ENCODE measurements at regions not wholly inside any gene's neighbourhood (a gene's known extent, or its start where the extent isn't known, plus 50 kb on each side); places are given as distances from the start of the nearest gene placed in this dataset.

GRCh38 chr5:92861531-92862285 lies 719.3 kb downstream of the NR2F1-AS1 start:
- Histone ChIP-seq H3K9me3 (ENCODE audit: control insufficient read depth, insufficient read depth, low read depth, low read length) (no peaks in the 10 kb centered on the region), H3K4me2 (ENCODE audit: extremely low read depth, insufficient read depth, low read length) (no peak overlapping the region), H3K27ac (ENCODE audit: insufficient read depth, low read length) (no peak overlapping the region), H3K27me3 (ENCODE audit: control insufficient read depth, insufficient read depth, low read length) (no peaks in the 10 kb centered on the region), H3K79me2 (ENCODE audit: control insufficient read depth, insufficient read depth, low read length) (no peaks in the 10 kb centered on the region), H4K20me1 (ENCODE audit: control insufficient read depth, extremely low read depth, insufficient read depth, low read length) (no peaks in the 10 kb centered on the region), H3K4me1 (ENCODE audit: control insufficient read depth, extremely low read depth, insufficient read depth, low read length) (no peaks in the 10 kb centered on the region), H3K36me3 (ENCODE audit: control insufficient read depth, insufficient read depth, low read length) (no peaks in the 10 kb centered on the region), H3K4me3 (replicated peaks in 1 of 4; ENCODE audit: control extremely low read depth in 1 of 4, insufficient read depth in 1 of 4, low read depth in 3 of 4, low read length in 4 of 4) (no peak overlapping the region), H3K9ac (ENCODE audit: insufficient read depth, low read length) (no peak overlapping the region), H2AFZ (ENCODE audit: low read length) (no peak overlapping the region)
- DNase-seq (ENCODE audit: low read depth in 2 of 2), result no peak
- TF ChIP-seq EZH2 (IDR thresholded peaks at IDR 0.05; ENCODE audit: low read length, missing control alignments), result no peak
- TF ChIP-seq CTCF (conservative IDR thresholded peaks at IDR 0.05 in 1 of 2, IDR thresholded peaks at IDR 0.05 in 1 of 2; ENCODE audit: low read depth in 1 of 2, low read length in 2 of 2), result no peak

GRCh38 chr5:92860061-92860460 lies 721.0 kb downstream of the NR2F1-AS1 start:
- Histone ChIP-seq H3K4me1 (ENCODE audit: control insufficient read depth, extremely low read depth, insufficient read depth, low read length) (no peaks in the 10 kb centered on the region), H3K36me3 (ENCODE audit: control insufficient read depth, insufficient read depth, low read length) (no peaks in the 10 kb centered on the region), H3K4me3 (replicated peaks in 1 of 4; ENCODE audit: control extremely low read depth in 1 of 4, insufficient read depth in 1 of 4, low read depth in 3 of 4, low read length in 4 of 4) (no peak overlapping the region), H2AFZ (ENCODE audit: low read length) (no peak overlapping the region), H3K4me2 (ENCODE audit: extremely low read depth, insufficient read depth, low read length) (no peak overlapping the region), H3K27me3 (ENCODE audit: control insufficient read depth, insufficient read depth, low read length) (no peaks in the 10 kb centered on the region), H3K27ac (ENCODE audit: insufficient read depth, low read length) (no peak overlapping the region), H4K20me1 (ENCODE audit: control insufficient read depth, extremely low read depth, insufficient read depth, low read length) (no peaks in the 10 kb centered on the region), H3K9ac (ENCODE audit: insufficient read depth, low read length) (no peak overlapping the region), H3K79me2 (ENCODE audit: control insufficient read depth, insufficient read depth, low read length) (no peaks in the 10 kb centered on the region), H3K9me3 (ENCODE audit: control insufficient read depth, insufficient read depth, low read depth, low read length) (no peaks in the 10 kb centered on the region)
- no peak for TF ChIP-seq EZH2 (IDR thresholded peaks at IDR 0.05; ENCODE audit: low read length, missing control alignments)
- no peak for TF ChIP-seq CTCF (conservative IDR thresholded peaks at IDR 0.05 in 1 of 2, IDR thresholded peaks at IDR 0.05 in 1 of 2; ENCODE audit: low read depth in 1 of 2, low read length in 2 of 2)
- DNase-seq (ENCODE audit: low read depth in 2 of 2), result no peak

- no peaks in the 10 kb centered on the region for H3K9me3 ChIP-seq (ENCODE audit: control insufficient read depth, insufficient read depth, low read depth, low read length)
- no peaks in the 10 kb centered on the region for H3K36me3 ChIP-seq (ENCODE audit: control insufficient read depth, insufficient read depth, low read length)
- no peaks in the 10 kb centered on the region for H3K4me1 ChIP-seq (ENCODE audit: control insufficient read depth, extremely low read depth, insufficient read depth, low read length)
- no peaks in the 10 kb centered on the region for H4K20me1 ChIP-seq (ENCODE audit: control insufficient read depth, extremely low read depth, insufficient read depth, low read length)
- no peaks in the 10 kb centered on the region for H3K79me2 ChIP-seq (ENCODE audit: control insufficient read depth, insufficient read depth, low read length)
- no peak overlapping the region for H3K4me3 ChIP-seq (replicated peaks in 1 of 4; ENCODE audit: control extremely low read depth in 1 of 4, insufficient read depth in 1 of 4, low read depth in 3 of 4, low read length in 4 of 4)
- H3K4me2 ChIP-seq (ENCODE audit: extremely low read depth, insufficient read depth, low read length), result no peak overlapping the region
- TF ChIP-seq CTCF (conservative IDR thresholded peaks at IDR 0.05 in 1 of 2, IDR thresholded peaks at IDR 0.05 in 1 of 2; ENCODE audit: low read depth in 1 of 2, low read length in 2 of 2), result no peak
- TF ChIP-seq EZH2 (IDR thresholded peaks at IDR 0.05; ENCODE audit: low read length, missing control alignments), result no peak
- H2AFZ ChIP-seq (ENCODE audit: low read length), result no peak overlapping the region
- H3K9ac ChIP-seq (ENCODE audit: insufficient read depth, low read length), result no peak overlapping the region
- H3K27me3 ChIP-seq (ENCODE audit: control insufficient read depth, insufficient read depth, low read length), result no peaks in the 10 kb centered on the region
- no peak overlapping the region for H3K27ac ChIP-seq (ENCODE audit: insufficient read depth, low read length)
- no peak for DNase-seq (ENCODE audit: low read depth in 2 of 2)
These were observed 728.8 kb downstream of the NR2F1-AS1 start for GRCh38 chr5:92852219-92852618.

All from fibroblast of lung (primary cell).